ENCODE measurements at regions not wholly inside any gene's neighbourhood (a gene's known extent, or its start where the extent isn't known, plus 50 kb on each side); places are given as distances from the start of the nearest gene placed in this dataset.
"Not testable (repeated sequence)": the region's sequence is repeated elsewhere in the genome, so short reads cannot be mapped to it uniquely, and the experiment has no call there.

DNA sequence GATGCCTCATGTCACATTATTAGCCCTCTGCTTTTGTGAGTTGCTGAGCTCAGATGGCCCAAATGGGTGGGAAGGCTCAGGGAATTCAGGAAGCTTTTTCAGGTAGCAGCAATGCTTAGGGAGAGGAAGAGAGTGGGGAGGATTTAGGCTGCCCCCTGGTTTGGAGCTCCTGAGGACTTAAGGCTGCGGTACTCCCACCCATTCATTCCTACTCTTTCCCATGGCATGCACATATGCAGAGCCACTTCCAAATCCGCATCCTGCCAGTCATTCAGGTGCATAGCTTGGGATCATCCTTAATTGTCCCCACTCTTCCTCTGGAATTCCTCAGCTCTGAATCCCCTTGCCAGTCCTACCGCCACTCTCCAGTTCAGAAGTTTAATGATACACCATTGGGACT lies 343.1 kb upstream of the FRG2C start:
- DNase-seq: no peak

GRCh38 chr3:75323936-75324335 lies 340.2 kb upstream of the FRG2C start:
- DNase-seq: peak; percentile 20

DNA sequence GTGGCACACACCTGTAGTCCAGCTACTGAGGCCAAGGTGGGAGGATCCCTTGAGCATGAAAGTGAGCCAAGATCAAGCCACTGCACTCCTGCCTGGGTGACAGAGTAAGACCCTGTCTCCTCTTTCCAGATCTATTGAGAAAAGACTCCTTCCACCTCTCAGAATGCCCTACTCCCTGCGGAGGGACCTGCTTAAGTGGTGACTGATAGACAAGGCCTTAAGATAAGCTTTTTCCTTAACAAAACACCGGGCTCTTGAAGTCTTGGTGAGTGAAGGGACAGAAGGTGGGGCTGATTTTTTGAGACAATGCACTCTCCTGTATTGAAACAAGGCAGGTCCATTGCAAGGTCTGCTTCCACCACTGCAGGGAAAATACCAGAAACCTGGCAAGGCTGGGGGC lies 338.4 kb upstream of the FRG2C start:
- DNase-seq: no peak

GRCh38 chr3:75327453-75327852 lies 336.7 kb upstream of the FRG2C start:
- DNase-seq: no peak

- DNase-seq: no peak
Observed at GRCh38 chr3:75329476-75330097, 334.5 kb upstream of the FRG2C start.

- DNase-seq: not testable (repeated sequence)
Observed at GRCh38 chr3:75330446-75330845, 333.7 kb upstream of the FRG2C start.

DNA sequence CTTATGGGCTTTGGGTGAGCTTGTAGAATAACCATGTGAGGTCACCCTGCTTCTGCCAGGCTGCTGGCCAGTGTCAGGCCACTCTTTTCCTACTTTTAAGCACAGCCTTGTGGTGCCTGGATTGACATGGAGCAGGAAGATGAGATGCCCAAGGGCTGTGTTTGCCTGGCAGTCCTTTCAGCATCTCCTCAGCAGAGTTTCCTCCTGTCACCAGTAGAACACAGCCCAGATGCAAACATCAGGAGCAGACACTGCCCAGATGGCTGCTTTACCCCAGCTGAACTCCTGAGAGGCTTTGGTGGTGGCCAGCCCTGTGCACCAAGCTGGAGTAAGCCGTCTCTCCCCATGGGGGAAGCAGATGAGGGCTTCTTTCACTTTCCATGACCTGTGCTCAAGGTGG lies 332.0 kb upstream of the FRG2C start:
- not testable (repeated sequence) for DNase-seq

DNA sequence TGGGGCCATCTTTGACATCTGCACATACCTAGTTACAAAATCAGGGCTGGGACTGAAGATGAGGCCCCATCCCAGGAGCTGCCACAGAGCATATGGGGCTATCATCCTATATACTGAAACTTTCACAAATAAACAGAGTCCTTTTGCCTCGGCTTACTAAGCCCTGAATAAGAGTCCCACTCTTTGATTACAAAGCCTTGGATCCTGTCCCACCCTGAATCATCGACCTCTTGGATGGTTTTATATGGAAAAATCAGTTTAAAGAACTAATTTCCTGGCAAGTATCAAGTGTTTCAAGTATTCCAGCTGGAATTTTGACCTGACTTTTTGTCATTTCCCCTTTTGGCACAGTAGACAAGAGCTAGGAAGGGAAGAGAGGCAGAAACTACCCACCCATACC lies 331.3 kb upstream of the FRG2C start:
- DNase-seq: peak; percentile 82

DNA sequence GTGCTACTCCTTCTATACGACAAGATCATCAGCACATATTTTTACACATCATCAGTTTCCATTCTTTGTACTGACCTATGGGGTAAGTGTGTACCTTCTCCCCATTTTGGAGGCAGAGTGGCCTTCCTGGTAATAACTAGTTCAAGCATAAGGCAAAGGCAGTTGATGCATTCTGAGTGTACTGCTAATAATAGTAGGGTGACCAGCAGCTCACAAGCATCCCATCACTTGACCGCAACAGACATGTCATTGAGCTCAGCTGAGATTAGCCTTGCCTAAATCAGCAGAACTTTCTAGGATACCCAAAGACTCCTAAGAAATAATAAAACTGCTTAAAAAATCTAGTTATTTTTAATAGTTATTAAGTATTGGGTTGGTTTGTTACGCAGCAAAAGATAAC lies 329.8 kb upstream of the FRG2C start:
- DNase-seq: no peak

GRCh38 chr3:75337226-75337900 lies 326.8 kb upstream of the FRG2C start:
- no peak for DNase-seq

GRCh38 chr3:75338342-75338741 lies 325.8 kb upstream of the FRG2C start:
- no peak for DNase-seq

GRCh38 chr3:75341324-75342067 lies 322.6 kb upstream of the FRG2C start:
- DNase-seq: no peak

GRCh38 chr3:75342425-75342824 lies 321.7 kb upstream of the FRG2C start:
- no peak for DNase-seq

GRCh38 chr3:75350536-75350935 lies 313.6 kb upstream of the FRG2C start:
- DNase-seq: not testable (repeated sequence)

DNA sequence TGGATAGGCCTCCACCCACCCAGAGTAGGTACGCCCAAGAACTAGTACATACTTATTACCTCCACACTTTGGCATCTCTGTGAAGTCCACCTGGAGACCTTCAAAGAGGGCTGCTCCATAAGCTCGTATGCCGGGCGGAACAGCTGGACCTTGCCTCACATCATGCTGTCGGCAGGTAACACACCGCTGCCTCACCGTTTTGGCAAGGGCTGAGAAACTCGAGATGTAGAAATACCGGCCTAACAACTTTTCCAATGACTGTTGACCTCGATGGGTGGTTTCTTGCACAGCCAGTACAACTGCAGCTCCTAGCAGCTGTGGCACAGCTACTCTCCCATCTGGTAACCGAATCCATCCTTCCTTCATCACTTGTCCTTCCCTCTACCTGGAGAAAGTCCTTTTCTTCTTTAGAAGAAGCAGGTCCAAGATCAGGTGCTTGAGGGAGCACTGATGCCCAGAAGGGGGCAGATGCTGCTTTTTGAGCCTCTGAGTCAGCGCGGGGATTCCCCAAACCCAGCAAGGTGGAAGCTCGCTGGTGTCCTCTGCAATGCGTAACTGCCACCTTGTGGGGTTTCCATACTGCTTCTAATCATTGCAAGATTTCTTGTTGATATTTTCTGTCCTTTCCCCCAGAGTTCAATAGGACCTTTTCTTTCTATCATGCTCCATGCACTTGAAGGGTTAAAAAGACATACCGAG lies 301.9 kb upstream of the FRG2C start:
- not testable (repeated sequence) for DNase-seq

GRCh38 chr3:75372964-75373363 lies 291.2 kb upstream of the FRG2C start:
- DNase-seq: not testable (repeated sequence)

DNA sequence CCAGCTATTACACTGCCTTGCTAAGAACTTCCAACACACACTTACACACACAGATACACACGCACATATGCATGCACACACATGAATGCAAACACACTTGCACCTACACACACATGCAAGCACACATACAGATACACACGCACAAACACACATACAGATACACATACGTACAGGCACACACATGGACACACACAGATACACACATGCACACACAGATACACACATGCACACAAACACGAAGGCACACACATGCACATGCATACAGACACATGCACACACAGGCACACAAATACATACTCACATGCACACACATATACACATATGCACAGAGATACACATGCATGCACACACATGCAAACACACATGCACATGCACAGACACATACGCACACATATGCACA lies 284.3 kb upstream of the FRG2C start:
- DNase-seq: not testable (repeated sequence)

DNA sequence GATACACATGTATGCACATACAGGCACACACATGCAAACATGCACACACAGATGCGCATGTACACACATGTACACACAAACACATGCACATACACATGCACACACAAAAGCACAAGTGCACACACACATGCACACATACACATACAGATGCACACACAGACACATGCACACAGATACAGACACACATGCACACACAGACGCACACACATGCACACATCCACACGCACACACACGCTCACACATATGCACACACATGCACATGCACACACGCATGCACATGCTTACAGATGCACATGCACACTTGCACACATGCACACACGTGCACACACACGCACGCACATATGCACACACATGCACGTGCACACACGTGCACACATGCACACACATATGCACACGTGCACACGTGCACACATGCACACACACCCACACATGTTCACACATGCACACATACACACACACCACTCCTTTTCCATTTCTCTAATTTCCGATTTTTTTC lies 283.8 kb upstream of the FRG2C start:
- DNase-seq: no peak

GRCh38 chr3:75384016-75384415 lies 280.1 kb upstream of the FRG2C start:
- DNase-seq: not testable (repeated sequence)

GRCh38 chr3:75388486-75389124 lies 275.5 kb upstream of the FRG2C start:
- DNase-seq: peak; percentile 10

DNA sequence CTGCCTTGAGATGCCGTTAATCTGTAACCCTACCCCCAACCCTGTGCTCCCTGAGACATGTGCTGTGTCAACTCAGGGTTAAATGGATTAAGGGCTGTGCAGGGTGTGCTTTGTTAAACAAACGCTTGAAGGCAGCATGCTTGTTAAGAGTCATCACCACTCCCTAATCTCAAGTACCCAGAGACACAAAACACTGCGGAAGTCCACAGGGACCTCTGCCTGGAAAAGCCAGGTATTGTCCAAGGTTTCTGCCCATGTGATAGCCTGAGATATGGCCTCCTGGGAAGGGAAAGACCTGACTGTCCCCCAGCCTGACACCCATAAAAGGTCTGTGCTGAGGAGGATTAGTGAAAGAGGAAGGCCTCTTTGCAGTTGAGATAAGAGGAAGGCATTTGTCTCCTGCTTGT lies 270.8 kb upstream of the FRG2C start:
- not testable (repeated sequence) for DNase-seq

GRCh38 chr3:75394102-75394501 lies 270.0 kb upstream of the FRG2C start:
- DNase-seq: not testable (repeated sequence)
